PC-9 (cell line): ENCODE measurements at regions not wholly inside any gene's neighbourhood (a gene's known extent, or its start where the extent isn't known, plus 50 kb on each side); places are given as distances from the start of the nearest gene placed in this dataset.

Source experiments
- EZH2 ChIP-seq: fragments of 200-600 bp; sonication (generic); IDR thresholded peaks from 2 replicates; pipeline ENCODE4 v1.8.0; 2017; ENCODE audit warnings: antibody characterized with exemption, low read depth
- TF ChIP-seq, protein P1 (sequence below): fragments of 200-600 bp; sonication (generic); conservative IDR thresholded peaks from 2 replicates; pipeline ENCODE4 v1.6.1; 2017; ENCODE audit warnings: mixed run types, antibody characterized with exemption, mild to moderate bottlenecking, moderate library complexity

DNA sequence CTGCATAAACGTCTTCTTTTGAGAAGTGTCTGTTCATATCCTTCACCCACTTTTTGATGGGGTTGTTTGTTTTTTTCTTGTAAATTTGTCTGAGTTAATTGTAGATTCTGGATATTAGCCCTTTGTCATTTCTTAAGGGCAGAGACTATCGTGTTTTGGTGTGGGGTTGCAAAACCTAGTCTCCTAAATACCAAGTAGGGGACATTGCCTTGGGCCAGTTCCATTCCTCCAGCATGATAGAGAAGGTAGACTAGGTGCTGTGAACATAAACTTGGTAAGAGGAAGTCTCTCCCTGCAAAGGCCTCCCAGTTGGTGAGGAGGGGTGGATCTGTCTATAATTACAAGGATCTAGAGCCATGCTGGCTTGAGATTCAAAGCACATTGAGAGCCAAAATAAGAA lies 390.7 kb downstream of the VRK1 start:
- TF ChIP-seq, protein P1, sequence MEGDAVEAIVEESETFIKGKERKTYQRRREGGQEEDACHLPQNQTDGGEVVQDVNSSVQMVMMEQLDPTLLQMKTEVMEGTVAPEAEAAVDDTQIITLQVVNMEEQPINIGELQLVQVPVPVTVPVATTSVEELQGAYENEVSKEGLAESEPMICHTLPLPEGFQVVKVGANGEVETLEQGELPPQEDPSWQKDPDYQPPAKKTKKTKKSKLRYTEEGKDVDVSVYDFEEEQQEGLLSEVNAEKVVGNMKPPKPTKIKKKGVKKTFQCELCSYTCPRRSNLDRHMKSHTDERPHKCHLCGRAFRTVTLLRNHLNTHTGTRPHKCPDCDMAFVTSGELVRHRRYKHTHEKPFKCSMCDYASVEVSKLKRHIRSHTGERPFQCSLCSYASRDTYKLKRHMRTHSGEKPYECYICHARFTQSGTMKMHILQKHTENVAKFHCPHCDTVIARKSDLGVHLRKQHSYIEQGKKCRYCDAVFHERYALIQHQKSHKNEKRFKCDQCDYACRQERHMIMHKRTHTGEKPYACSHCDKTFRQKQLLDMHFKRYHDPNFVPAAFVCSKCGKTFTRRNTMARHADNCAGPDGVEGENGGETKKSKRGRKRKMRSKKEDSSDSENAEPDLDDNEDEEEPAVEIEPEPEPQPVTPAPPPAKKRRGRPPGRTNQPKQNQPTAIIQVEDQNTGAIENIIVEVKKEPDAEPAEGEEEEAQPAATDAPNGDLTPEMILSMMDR = no peak
- TF ChIP-seq EZH2 = no peak
